NCI-H2171 (cell line): ENCODE measurements at regions not wholly inside any gene's neighbourhood (a gene's known extent, or its start where the extent isn't known, plus 50 kb on each side); places are given as distances from the start of the nearest gene placed in this dataset.
"Not testable (repeated sequence)": the region's sequence is repeated elsewhere in the genome, so short reads cannot be mapped to it uniquely, and the experiment has no call there.

ENCODE experiments used
- DNase-seq: peaks from one replicate; lab custom pipeline; 2025; lab: John Stamatoyannopoulos, UW

GRCh38 chr2:2588777-2589176, 257.7 kb upstream of the MYT1L start:
- no peak for DNase-seq

- DNase-seq, result no peak
Observed at GRCh38 chr2:2587354-2587753, 256.3 kb upstream of the MYT1L start.

DNA sequence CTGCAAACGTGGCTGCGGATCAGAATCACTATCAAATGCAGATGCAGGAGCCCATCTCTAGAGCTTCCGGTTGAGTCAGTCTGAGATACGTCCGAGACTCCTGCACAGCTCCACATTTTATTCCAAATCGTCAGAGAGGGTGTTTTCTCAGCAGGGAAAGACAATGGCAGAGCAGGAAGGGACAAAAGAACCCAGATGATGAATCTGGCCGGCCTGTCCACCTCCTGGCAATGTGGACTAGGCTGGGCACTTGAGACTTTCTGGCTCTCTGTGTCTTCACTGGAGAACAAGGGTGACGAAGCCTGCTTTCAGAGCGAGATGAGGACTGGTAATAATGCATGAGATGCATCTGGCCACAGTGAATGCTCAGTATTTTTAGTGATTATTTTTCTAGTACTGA, 255.9 kb upstream of the MYT1L start:
- DNase-seq, result no peak

GRCh38 chr2:2586068-2586776, 255.1 kb upstream of the MYT1L start:
- no peak for DNase-seq

DNA sequence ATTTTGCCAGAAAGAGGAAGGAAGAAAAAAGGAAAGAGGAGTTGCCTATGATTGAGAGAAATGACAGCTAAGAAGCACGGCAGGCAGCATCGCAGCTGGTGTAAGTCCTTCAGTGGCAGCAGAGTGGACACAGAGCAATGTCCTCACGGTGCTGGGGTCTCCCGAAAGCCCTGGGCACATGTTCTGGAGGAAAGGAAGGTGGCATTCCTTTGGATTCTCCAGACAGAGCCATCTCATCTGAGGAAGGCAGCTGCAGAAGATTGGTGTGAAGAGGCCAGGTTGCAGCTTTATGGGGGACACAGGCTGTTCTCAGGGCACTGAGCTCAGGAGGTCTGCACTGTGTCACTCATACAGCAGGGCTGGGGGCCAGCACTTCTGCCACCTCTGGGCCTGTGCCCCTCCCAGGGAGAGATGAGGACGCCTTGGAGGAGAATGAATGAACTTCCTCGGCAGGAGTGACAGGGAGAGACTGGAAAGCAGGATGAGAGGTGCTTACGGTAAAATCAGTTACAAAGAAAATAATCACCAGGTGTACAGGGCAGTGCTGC, 252.0 kb upstream of the MYT1L start:
- DNase-seq, result no peak

- DNase-seq, result no peak
Observed at GRCh38 chr2:2581331-2582159, 250.5 kb upstream of the MYT1L start.

- not testable (repeated sequence) for DNase-seq
Observed at GRCh38 chr2:2580841-2581240, 249.8 kb upstream of the MYT1L start.

GRCh38 chr2:2580341-2580740, 249.3 kb upstream of the MYT1L start:
- no peak for DNase-seq

- DNase-seq, result no peak
Observed at GRCh38 chr2:2579814-2580213, 248.7 kb upstream of the MYT1L start.

DNA sequence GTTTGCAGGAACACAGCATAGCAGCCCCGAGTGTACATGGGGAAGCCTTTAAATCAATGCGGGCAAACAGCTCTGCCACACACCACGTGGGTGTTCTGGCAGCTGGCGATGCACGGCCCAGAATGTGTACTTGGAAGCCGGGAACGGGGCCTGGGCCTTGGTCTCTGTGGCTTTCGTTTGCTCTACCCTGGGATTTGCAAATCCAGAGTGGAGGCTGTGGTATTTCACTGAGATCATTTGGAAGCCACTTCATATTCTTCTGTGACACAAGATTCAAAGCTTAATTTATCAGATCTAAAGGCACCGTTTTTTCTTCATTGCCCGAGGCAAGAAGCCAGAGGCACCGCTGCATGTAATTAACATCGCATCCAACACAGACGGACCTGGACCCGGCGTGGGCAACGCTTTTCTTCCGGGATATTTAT, 246.3 kb upstream of the MYT1L start:
- no peak for DNase-seq

DNA sequence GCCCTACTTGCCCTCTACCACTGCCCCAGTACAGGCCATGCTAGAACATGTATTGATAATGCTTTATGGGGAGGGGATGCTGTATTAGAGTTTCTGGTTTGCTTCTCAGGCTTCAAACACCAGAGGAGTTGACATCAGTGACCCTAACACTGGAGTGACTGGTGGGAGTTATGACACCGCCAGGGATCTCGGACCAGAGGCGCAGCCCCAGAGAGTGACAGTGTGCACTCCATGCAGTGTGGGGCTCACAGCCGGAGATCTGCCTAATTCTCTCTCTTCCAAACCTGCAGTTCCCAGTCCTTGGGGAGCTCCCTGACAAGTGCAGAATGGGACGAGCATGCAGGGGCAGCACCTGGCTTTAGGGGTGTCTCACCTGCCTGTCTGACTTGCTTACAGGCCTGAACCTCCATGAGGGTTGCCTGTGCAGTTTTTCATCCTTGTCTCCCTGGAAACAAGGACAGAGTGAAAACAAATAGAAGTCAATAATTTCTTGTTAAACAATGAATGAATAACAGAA, 244.9 kb upstream of the MYT1L start:
- DNase-seq, result no peak

DNA sequence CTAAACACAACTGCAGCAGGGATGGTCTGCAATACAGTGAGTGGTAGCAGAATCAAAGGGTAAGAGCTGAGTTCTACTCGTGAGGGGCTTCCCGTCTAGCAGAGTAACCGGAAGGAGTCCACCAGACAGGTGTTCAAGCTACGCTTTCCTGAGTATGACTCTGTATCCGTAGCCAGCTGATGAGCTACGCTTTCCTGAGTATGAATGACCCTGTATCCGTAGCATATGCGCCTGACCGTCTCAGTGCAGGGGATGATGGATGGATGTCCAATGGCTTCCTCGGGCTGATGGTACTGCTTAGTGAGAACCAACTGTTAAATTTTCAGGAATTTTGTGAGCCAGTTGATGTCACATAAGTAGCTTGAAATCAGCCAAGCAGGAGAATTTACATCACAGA, 244.1 kb upstream of the MYT1L start:
- DNase-seq, result no peak

GRCh38 chr2:2574401-2575180, 243.5 kb upstream of the MYT1L start:
- no peak for DNase-seq

- no peak for DNase-seq
Observed at GRCh38 chr2:2573658-2574293, 242.7 kb upstream of the MYT1L start.

DNA sequence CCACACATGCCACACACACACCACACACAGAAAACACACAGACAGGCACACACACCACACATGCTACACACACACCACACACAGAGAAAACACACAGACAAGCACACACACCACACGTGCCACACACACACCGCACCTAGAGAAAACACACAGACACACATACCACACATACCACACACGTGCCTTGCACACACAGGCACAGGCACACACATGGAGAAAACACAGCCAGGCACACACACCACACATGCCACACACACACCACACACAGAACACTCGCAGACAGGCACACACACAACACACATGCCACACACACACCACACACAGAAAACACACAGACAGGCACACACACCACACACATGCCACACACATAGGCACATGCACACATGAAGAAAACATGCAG, 242.1 kb upstream of the MYT1L start:
- DNase-seq, result no peak

GRCh38 chr2:2572393-2573204, 241.5 kb upstream of the MYT1L start:
- no peak for DNase-seq

DNA sequence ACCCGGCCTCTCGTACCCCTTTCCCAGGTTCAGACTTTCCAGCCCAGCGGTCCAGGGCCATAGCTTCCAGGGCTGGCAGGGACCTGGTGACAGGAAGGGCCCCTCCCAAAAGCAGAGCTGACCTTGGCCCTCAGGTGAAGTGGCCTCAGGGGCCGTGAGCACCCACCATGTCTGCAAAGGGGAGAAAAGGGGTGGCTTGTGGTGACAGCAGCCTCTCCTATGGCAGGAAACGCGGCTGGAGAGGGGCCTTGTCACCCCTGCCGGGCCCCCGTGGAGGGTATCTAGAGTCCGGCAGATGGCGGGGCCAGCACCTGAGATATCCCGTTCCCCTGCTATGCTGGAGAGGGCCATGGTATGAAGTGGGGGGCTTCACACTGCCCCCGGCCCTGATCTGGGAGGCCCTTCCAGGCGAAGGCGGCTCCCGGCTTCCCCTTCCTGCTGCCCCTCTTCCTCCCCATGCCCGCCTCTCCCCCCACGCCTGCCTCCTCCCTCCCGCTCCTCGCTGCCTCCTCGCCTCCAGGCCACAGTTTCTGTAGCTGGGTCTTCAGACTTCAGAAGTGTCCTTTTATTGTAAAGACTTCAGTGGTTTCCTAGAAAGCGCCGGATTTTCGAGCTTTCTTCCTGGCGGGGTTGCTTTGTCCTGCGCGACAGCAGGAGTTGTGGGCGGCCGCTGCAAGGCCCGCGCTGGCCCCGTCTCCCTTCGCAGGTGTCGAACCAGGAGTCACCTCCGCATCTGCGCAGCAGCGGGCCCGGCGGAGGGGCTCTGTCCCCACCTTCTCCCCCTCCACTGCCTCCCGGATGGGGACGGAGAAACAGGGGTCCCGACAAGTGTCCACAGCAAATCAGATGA, 240.5 kb upstream of the MYT1L start:
- no peak for DNase-seq

GRCh38 chr2:2570871-2571270, 239.8 kb upstream of the MYT1L start:
- DNase-seq, result no peak

DNA sequence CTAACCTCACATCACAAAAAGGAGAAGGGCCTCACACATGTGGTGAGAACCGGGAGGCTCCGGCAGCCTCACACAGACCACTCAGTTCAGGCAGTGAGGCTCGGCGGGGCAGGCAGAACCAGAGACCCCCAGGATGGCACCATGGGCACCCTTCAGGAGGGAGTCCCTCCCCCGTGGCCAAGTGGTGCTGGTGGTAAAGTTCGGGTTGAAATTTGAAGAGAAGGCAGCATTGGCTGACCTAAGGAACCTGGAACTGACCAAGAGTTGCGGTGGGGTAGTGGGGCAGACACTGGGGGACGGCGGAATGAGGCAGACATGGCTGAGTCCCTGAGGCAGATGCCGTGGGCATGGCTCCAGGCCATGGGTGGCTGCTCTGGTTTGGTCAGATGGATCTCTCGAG, 239.3 kb upstream of the MYT1L start:
- DNase-seq, result no peak

- DNase-seq, result no peak
Observed at GRCh38 chr2:2569836-2570235, 238.8 kb upstream of the MYT1L start.
